GM03348 (cell line): ENCODE measurements at regions not wholly inside any gene's neighbourhood (a gene's known extent, or its start where the extent isn't known, plus 50 kb on each side); places are given as distances from the start of the nearest gene placed in this dataset.
A peak's percentile ranks its signal among the peaks of the same experiment; 100 is the strongest.

Experiments used
- DNase-seq: peaks from one replicate; pipeline ENCODE4 v3.0.0; 2012; ENCODE audit warnings: low spot score

GRCh38 chr16:50469121-50469743, 79.0 kb upstream of the NKD1 start:
- DNase-seq: no peak

GRCh38 chr16:50468749-50469078, 79.5 kb upstream of the NKD1 start:
- no peak for DNase-seq

- DNase-seq: peak; percentile 29
These were observed 80.0 kb upstream of the NKD1 start for GRCh38 chr16:50467943-50468748.

- DNase-seq: no peak
These were observed 80.6 kb upstream of the NKD1 start for GRCh38 chr16:50467559-50467942.

DNA sequence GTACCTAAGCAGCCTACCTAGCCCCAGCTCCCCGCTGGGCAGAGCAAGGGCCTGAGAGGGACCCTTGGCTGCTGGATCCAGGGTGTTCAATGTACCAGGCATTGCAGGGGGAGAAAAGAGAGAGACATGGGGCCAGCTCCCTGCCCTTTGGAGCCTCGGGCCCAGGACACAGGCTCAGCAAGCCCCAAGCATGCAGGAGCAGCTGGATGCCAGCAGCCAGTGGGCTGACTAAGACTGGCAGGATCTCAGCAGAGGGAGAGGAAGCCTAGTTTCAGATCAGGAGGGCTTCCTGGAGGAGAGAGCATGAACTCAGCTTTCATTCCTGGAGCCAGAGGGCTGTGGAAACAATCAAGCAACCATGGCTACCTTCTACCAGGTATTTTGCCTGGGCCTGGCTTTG, 82.0 kb upstream of the NKD1 start:
- no peak for DNase-seq

GRCh38 chr16:50464325-50465290, 83.6 kb upstream of the NKD1 start:
- no peak for DNase-seq

- no peak for DNase-seq
These were observed 84.4 kb upstream of the NKD1 start for GRCh38 chr16:50463581-50464324.

GRCh38 chr16:50462793-50463507, 85.2 kb upstream of the NKD1 start:
- no peak for DNase-seq

DNA sequence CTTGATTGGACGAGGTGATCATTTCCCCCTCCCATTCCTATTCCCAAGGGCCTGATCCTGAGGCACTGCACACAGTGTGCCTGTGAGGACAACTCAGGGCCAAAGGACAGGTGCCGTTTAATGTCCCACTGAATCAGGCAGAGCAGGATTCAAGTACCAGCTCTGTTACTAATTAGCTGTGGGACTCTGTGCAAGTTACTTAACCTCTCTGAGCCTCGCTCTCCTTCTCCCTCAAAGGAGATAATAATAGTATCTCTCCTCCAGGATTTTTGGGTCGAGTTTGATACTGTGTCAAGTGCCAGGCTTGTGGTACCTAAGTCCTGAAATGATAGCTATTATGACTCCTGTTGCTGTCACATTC, 86.8 kb upstream of the NKD1 start:
- no peak for DNase-seq

- DNase-seq: no peak
These were observed 87.4 kb upstream of the NKD1 start for GRCh38 chr16:50460538-50461399.

DNA sequence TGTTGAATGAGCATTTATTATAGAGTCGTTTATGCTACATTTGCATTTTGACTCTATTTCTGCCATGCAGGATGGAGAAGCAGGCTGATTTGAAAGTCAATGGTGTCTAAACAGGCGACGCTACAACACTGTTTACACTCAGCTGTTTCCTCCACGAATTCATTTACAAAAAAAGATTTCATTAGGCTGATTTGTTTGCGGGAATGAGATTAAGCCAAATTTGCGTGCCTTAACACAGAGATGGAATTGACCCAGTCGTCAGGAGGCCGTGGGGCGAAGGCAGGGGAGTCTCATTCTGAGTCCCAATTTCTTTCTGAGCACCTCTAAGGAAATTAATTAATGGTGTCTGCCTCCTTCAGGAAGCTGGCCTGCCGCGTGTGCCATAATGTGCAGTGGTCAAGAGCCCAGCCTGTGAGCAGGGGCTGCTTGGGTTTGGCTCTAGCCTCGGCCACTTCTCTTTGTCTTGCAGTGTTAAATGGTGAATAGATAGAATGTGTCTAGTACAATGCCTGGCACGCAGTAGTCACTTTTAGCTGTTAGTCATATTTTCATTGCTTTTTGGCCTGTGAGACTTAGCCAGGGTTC, 88.6 kb upstream of the NKD1 start:
- no peak for DNase-seq

DNA sequence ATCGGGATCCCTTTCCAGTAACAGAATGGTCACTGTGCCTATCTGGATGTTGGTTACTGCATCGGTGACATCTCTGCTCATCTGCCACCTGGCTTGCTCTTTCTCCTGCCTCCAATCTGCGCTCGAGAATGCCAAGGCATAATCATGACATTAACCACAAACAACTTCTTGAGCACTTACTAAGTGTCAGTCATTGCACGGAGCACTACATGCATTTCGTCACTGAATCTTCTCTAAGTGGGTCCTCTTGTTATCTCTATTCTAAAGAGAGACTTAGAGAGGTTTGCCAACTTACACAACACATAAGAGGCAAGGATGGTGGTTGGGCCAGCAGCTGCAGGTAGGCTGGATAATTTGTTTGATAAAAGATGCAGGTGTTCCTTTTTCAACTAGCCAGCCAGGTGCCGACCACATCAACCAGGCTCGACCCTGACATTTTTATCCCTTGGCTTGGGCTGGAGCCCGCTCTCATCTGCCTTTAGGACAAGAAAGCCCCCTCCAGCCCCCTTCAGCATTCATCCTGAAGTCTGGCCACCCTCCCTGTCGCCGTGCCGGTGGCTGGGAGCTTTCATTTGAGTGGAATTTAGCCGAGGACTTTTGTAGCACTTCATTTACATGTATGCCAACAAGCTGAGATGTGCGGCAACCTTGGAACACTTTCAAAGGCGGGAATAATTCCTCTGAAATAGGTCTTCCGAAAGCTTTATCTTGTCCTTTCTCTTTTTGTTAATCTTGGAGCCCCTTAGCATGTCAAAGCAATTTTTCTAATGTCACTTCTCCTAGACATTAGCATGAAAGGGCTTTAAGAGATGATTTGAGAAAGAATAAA, 89.3 kb upstream of the NKD1 start:
- no peak for DNase-seq

GRCh38 chr16:50457979-50458491, 89.2 kb upstream of the BRD7 start:
- DNase-seq: no peak

DNA sequence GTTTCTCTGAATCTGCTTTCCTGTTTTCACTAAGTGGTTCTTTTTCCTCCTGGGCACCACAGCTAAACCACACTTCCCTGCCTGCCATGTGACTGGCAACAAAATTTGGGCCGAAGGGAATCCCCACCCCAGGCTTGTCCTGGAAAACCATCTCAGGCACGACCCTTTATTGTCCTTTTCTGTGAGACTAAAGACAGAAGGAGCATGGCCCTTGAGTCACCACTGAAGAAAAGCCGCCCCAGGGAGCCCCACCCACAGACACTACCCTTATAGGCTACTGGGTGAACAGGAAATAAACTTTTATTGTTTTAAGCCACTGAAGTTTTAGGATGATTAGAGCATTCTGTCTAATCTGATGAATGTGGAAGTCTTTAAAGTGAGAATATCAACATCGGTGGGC, 88.6 kb upstream of the BRD7 start:
- no peak for DNase-seq

- DNase-seq: no peak
These were observed 86.6 kb upstream of the BRD7 start for GRCh38 chr16:50455288-50455845.

GRCh38 chr16:50453446-50453845, 84.7 kb upstream of the BRD7 start:
- DNase-seq: no peak

DNA sequence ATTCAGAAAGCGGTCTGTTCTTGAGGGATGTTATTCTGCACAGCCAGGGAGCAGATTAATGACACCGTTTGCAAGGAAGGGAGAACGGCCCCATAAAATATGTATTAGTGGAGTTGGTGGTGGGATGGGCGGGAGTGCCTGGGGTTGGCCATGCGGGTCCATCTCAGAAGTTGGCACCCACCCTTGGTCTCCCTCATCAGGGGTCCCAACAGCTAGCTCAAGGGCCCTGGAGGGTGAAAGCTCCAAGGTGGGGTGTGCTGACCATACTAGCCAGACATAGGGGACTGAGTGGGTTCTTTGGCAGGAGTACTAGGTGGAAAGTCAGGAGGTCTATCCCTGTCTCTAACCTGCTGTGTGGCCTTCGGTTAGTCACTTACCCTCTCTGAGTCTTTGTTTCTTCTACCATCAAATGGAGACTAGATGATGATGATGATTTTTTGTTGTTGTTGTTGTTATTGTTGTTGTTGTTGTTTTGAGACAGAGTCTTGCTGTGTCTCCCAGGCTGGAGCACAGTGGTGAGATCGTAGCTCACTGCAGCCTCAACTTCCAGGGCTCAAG, 83.2 kb upstream of the BRD7 start:
- no peak for DNase-seq

GRCh38 chr16:50450957-50451356, 82.2 kb upstream of the BRD7 start:
- no peak for DNase-seq
